K562 (cell line): ENCODE measurements at regions not wholly inside any gene's neighbourhood (a gene's known extent, or its start where the extent isn't known, plus 50 kb on each side); places are given as distances from the start of the nearest gene placed in this dataset.
A peak's percentile ranks its signal among the peaks of the same experiment; 100 is the strongest.

Experiments used
- ARID3B ChIP-seq: fragments of 250-450 bp; sonication (Bioruptor Pico); IDR thresholded peaks from 2 replicates; pipeline ENCODE4 v1.4.0; 2020; ENCODE audit warnings: borderline replicate concordance
- CEBPG ChIP-seq, 3 experiments: fragments of 200-800 bp in 1 of 3; sonication (Bioruptor generic) in 1 of 3; sonication (generic) in 1 of 3; formaldehyde crosslinking in 1 of 3; IDR thresholded peaks in 2 of 3; conservative IDR thresholded peaks in 1 of 3; 2 replicates each; pipeline versions ENCODE4 v1.6.1 to v1.8.0; 2016 to 2022; ENCODE audit warnings: missing compliant biosample characterization in 2 of 3, missing genetic modification characterization in 2 of 3, mild to moderate bottlenecking in 1 of 3, missing genetic modification reagents in 1 of 3
- CTCF ChIP-seq, 3 experiments: IDR thresholded peaks in 2 of 3; conservative IDR thresholded peaks in 1 of 3; 2 replicates each; pipeline ENCODE4 v1.5.1; 2011 to 2012; ENCODE audit warnings: low read length in 3 of 3, mild to moderate bottlenecking in 3 of 3, control low read depth in 2 of 3, improper control_type of control experiment in 1 of 3, inconsistent platforms in 1 of 3, low read depth in 1 of 3, mixed read lengths in 1 of 3, moderate library complexity in 1 of 3; ENCODE audit not compliant: insufficient read depth in 2 of 3
- DEAF1 ChIP-seq: fragments of 450-650 bp; formaldehyde crosslinking; IDR thresholded peaks from 2 replicates; pipeline ENCODE4 v1.4.0; 2020; ENCODE audit warnings: mild to moderate bottlenecking, moderate library complexity
- RAD21 ChIP-seq, 2 experiments: fragments of 250-450 bp in 1 of 2; fragments of 450-650 bp in 1 of 2; sonication (Bioruptor Pico) in 1 of 2; formaldehyde crosslinking in 1 of 2; IDR thresholded peaks in 1 of 2; conservative IDR thresholded peaks in 1 of 2; 2 replicates each; pipeline versions ENCODE4 v1.4.0 to v1.8.0; 2020 to 2022; ENCODE audit warnings: mild to moderate bottlenecking in 2 of 2, moderate library complexity in 1 of 2
- SMC3 ChIP-seq: conservative IDR thresholded peaks from 2 replicates; pipeline ENCODE4 v1.6.1; 2011; ENCODE audit warnings: low read depth, low read length, improper control_type of control experiment; ENCODE audit not compliant: insufficient read depth
- SP1 ChIP-seq: sonication (generic); formaldehyde crosslinking; IDR thresholded peaks from 2 replicates; pipeline ENCODE4 v1.8.1; 2022; ENCODE audit warnings: mild to moderate bottlenecking, missing genetic modification reagents
- THRAP3 ChIP-seq: fragments of 450-650 bp; IDR thresholded peaks from 2 replicates; pipeline ENCODE4 v1.6.1; 2016; ENCODE audit warnings: mild to moderate bottlenecking, inconsistent platforms, borderline replicate concordance
- YY1 ChIP-seq, 3 experiments: IDR thresholded peaks; 2 replicates each; pipeline ENCODE4 v1.6.1; 2011; ENCODE audit warnings: low read length in 2 of 3, mild to moderate bottlenecking in 2 of 3, moderate library complexity in 2 of 3, borderline replicate concordance in 1 of 3, control low read depth in 1 of 3, low read depth in 1 of 3; ENCODE audit not compliant: insufficient read depth in 3 of 3, insufficient replicate concordance in 2 of 3, control insufficient read depth in 1 of 3, insufficient read length in 1 of 3; ENCODE audit errors: extremely low read depth in 1 of 3
- ZBTB8A ChIP-seq: fragments of 450-650 bp; IDR thresholded peaks from 2 replicates; pipeline ENCODE4 v1.6.1; 2018; ENCODE audit warnings: mild to moderate bottlenecking, moderate library complexity; ENCODE audit not compliant: partially characterized antibody
- TF ChIP-seq, protein P1 (sequence below), 2 experiments: fragments of 450-650 bp in 1 of 2; IDR thresholded peaks; 2 replicates each; pipeline ENCODE4 v1.6.1; 2011 to 2017; ENCODE audit warnings: low read depth in 2 of 2, antibody characterized with exemption in 1 of 2, borderline replicate concordance in 1 of 2, low read length in 1 of 2, mild to moderate bottlenecking in 1 of 2, mixed read lengths in 1 of 2; ENCODE audit not compliant: control insufficient read depth in 1 of 2
- TF ChIP-seq, protein P2 (sequence below): fragments of 450-650 bp; formaldehyde crosslinking; IDR thresholded peaks from 2 replicates; pipeline ENCODE4 v1.4.0; 2022; ENCODE audit warnings: missing genetic modification characterization
- TF ChIP-seq, protein P3 (sequence below): fragments of 450-650 bp; IDR thresholded peaks from one replicate; pipeline ENCODE4 v1.6.1; 2018; ENCODE audit warnings: mild to moderate bottlenecking, moderate library complexity; ENCODE audit not compliant: partially characterized antibody

GRCh38 chr7:93715234-93715633, 140.7 kb upstream of the CALCR start (continued):
- TF ChIP-seq YY1 (IDR thresholded peaks at IDR 0.05; ENCODE audit: borderline replicate concordance in 1 of 3, control insufficient read depth in 1 of 3, extremely low read depth in 1 of 3, insufficient read depth in 3 of 3, insufficient read length in 1 of 3, insufficient replicate concordance in 2 of 3, low read depth in 1 of 3, low read length in 2 of 3) (no peak), SMC3 (peak; percentile 56), ZBTB8A (no peak), THRAP3 (no peak), RAD21 (CRISPR knock-in tag; conservative IDR thresholded peaks at IDR 0.05 in 1 of 2, IDR thresholded peaks at IDR 0.05 in 1 of 2) (peak; percentile 81 to 85), DEAF1 (peak; percentile 91), SP1 (no peak), CTCF (IDR thresholded peaks at IDR 0.05 in 2 of 3, conservative IDR thresholded peaks at IDR 0.05 in 1 of 3; ENCODE audit: insufficient read depth in 2 of 3, low read depth in 1 of 3, low read length in 3 of 3) (peak; percentile 69 to 84 (median 75)), CEBPG (CRISPR knock-in tag; IDR thresholded peaks at IDR 0.05) (no peak), CEBPG (tag; conservative IDR thresholded peaks at IDR 0.05 in 1 of 2, IDR thresholded peaks at IDR 0.05 in 1 of 2) (0 out of 4 replicates have a peak, but pooled peaks of 1 of the 2 experiments have one; percentile 4), ARID3B (CRISPR knock-in tag) (no peak)
- TF ChIP-seq, protein P1, sequence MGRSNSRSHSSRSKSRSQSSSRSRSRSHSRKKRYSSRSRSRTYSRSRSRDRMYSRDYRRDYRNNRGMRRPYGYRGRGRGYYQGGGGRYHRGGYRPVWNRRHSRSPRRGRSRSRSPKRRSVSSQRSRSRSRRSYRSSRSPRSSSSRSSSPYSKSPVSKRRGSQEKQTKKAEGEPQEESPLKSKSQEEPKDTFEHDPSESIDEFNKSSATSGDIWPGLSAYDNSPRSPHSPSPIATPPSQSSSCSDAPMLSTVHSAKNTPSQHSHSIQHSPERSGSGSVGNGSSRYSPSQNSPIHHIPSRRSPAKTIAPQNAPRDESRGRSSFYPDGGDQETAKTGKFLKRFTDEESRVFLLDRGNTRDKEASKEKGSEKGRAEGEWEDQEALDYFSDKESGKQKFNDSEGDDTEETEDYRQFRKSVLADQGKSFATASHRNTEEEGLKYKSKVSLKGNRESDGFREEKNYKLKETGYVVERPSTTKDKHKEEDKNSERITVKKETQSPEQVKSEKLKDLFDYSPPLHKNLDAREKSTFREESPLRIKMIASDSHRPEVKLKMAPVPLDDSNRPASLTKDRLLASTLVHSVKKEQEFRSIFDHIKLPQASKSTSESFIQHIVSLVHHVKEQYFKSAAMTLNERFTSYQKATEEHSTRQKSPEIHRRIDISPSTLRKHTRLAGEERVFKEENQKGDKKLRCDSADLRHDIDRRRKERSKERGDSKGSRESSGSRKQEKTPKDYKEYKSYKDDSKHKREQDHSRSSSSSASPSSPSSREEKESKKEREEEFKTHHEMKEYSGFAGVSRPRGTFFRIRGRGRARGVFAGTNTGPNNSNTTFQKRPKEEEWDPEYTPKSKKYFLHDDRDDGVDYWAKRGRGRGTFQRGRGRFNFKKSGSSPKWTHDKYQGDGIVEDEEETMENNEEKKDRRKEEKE (IDR thresholded peaks at IDR 0.05; ENCODE audit: borderline replicate concordance in 1 of 2, control insufficient read depth in 1 of 2, low read depth in 2 of 2, low read length in 1 of 2) = no peak
- TF ChIP-seq, protein P2, sequence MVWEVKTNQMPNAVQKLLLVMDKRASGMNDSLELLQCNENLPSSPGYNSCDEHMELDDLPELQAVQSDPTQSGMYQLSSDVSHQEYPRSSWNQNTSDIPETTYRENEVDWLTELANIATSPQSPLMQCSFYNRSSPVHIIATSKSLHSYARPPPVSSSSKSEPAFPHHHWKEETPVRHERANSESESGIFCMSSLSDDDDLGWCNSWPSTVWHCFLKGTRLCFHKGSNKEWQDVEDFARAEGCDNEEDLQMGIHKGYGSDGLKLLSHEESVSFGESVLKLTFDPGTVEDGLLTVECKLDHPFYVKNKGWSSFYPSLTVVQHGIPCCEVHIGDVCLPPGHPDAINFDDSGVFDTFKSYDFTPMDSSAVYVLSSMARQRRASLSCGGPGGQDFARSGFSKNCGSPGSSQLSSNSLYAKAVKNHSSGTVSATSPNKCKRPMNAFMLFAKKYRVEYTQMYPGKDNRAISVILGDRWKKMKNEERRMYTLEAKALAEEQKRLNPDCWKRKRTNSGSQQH (CRISPR knock-in tag) = no peak
- TF ChIP-seq, protein P3, sequence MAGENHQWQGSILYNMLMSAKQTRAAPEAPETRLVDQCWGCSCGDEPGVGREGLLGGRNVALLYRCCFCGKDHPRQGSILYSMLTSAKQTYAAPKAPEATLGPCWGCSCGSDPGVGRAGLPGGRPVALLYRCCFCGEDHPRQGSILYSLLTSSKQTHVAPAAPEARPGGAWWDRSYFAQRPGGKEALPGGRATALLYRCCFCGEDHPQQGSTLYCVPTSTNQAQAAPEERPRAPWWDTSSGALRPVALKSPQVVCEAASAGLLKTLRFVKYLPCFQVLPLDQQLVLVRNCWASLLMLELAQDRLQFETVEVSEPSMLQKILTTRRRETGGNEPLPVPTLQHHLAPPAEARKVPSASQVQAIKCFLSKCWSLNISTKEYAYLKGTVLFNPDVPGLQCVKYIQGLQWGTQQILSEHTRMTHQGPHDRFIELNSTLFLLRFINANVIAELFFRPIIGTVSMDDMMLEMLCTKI = no peak
